ENCODE measurements at regions not wholly inside any gene's neighbourhood (a gene's known extent, or its start where the extent isn't known, plus 50 kb on each side); places are given as distances from the start of the nearest gene placed in this dataset.

- no peak for TF ChIP-seq EZH2 (IDR thresholded peaks at IDR 0.05; ENCODE audit: insufficient read depth, poor library complexity, severe bottlenecking)
- TF ChIP-seq EZH2phosphoT487 (IDR thresholded peaks at IDR 0.05; ENCODE audit: insufficient read depth, low read depth) = no peak
Measured at GRCh38 chr2:191758518-191759507, 80.9 kb downstream of the NABP1 start.

All from GM23248 (cell line).